Tibial nerve (tissue), 4 donors: ENCODE measurements at regions not wholly inside any gene's neighbourhood (a gene's known extent, or its start where the extent isn't known, plus 50 kb on each side); places are given as distances from the start of the nearest gene placed in this dataset.

Experiments
- DNase-seq, 2 donors: peaks; one replicate each; pipeline ENCODE4 v3.0.0-alpha.2; 2019; ENCODE audit warnings: low spot score in 2 of 2
- H3K27ac ChIP-seq, 4 donors: fragments of 200-600 bp; sonication (generic) in 3 of 4; one replicate each; pipeline ENCODE4 v1.5.1; 2017 to 2019; ENCODE audit warnings: mild to moderate bottlenecking in 1 of 4
- H3K27me3 ChIP-seq, 2 donors: fragments of 200-600 bp; sonication (generic) in 1 of 2; one replicate each; pipeline versions ENCODE4 v1.5.1 to v1.6.0; 2017 to 2019
- H3K36me3 ChIP-seq, 3 donors: fragments of 200-600 bp; sonication (generic); one replicate each; pipeline ENCODE4 v1.5.1; 2018 to 2019
- H3K4me1 ChIP-seq, 4 donors: fragments of 200-600 bp; sonication (generic) in 3 of 4; one replicate each; pipeline ENCODE4 v1.5.1; 2017 to 2019
- H3K4me3 ChIP-seq, 4 donors: fragments of 200-600 bp; sonication (generic) in 3 of 4; one replicate each; pipeline ENCODE4 v1.5.1; 2017 to 2019; ENCODE audit warnings: mild to moderate bottlenecking in 1 of 4, moderate library complexity in 1 of 4
- H3K9me3 ChIP-seq, 4 donors: fragments of 200-600 bp; sonication (generic) in 3 of 4; one replicate each; pipeline ENCODE4 v1.5.1; 2017 to 2019
- CTCF ChIP-seq, 5 experiments: fragments of 200-600 bp in 3 of 5; fragments of 450-650 bp in 2 of 5; sonication (generic) in 3 of 5; IDR thresholded peaks; one replicate each; pipeline ENCODE4 v1.5.1; 2016 to 2019; ENCODE audit warnings: antibody characterized with exemption in 5 of 5, mild to moderate bottlenecking in 3 of 5, moderate library complexity in 2 of 5
- EP300 ChIP-seq, 2 donors: sonication (generic); formaldehyde crosslinking; IDR thresholded peaks; one replicate each; pipeline ENCODE4 v1.6.1; 2017; ENCODE audit warnings: antibody characterized with exemption in 2 of 2, mild to moderate bottlenecking in 1 of 2
- POLR2A ChIP-seq, 2 donors: fragments of 450-650 bp; IDR thresholded peaks; one replicate each; pipeline ENCODE4 v1.6.1; 2017; ENCODE audit warnings: antibody characterized with exemption in 2 of 2, mild to moderate bottlenecking in 2 of 2, moderate library complexity in 2 of 2
- WGBS, 2 donors: methylation state at CpG; one replicate each; pipeline ENCODE4 v1.1.5; 2018; 5-methylcytosine and 5-hydroxymethylcytosine counted together

- no peak overlapping the region for H3K27ac ChIP-seq
- H3K9me3 ChIP-seq = no peaks in the 10 kb centered on the region
- no peaks in the 10 kb centered on the region for H3K27me3 ChIP-seq
- no peak overlapping the region for H3K4me3 ChIP-seq
- WGBS, 2 donors = 94 to 95% methylated on average over 13 of the region's 13 CpGs
- no peak for DNase-seq
- H3K4me1 ChIP-seq = no peaks in the 10 kb centered on the region
- H3K36me3 ChIP-seq = no peaks in the 10 kb centered on the region
- TF ChIP-seq CTCF (IDR thresholded peaks at IDR 0.05) (no peak), POLR2A (IDR thresholded peaks at IDR 0.05) (no peak), EP300 (IDR thresholded peaks at IDR 0.05) (no peak)
Measured at GRCh38 chr10:129404091-129404490, 63.0 kb upstream of the MGMT start.

GRCh38 chr10:129405389-129405788, 61.7 kb upstream of the MGMT start:
- H3K36me3 ChIP-seq = no peaks in the 10 kb centered on the region
- TF ChIP-seq CTCF (IDR thresholded peaks at IDR 0.05) (no peak), EP300 (IDR thresholded peaks at IDR 0.05) (no peak), POLR2A (IDR thresholded peaks at IDR 0.05) (no peak)
- DNase-seq = no peak

GRCh38 chr10:129410688-129411392, 56.2 kb upstream of the MGMT start:
- Histone ChIP-seq H3K27me3 (no peaks in the 10 kb centered on the region), H3K4me1 (no peaks in the 10 kb centered on the region), H3K9me3 (no peaks in the 10 kb centered on the region), H3K4me3 (no peak overlapping the region), H3K27ac (no peak overlapping the region), H3K36me3 (no peaks in the 10 kb centered on the region)
- TF ChIP-seq CTCF (IDR thresholded peaks at IDR 0.05) (no peak), EP300 (IDR thresholded peaks at IDR 0.05) (no peak), POLR2A (IDR thresholded peaks at IDR 0.05) (no peak)
- WGBS, 2 donors = 72 to 75% methylated on average over 20 of the region's 20 CpGs
- no peak for DNase-seq

More at GRCh38 chr10:129405389-129405788, 61.7 kb upstream of the MGMT start:
- H3K27me3 ChIP-seq = no peaks in the 10 kb centered on the region
- H3K27ac ChIP-seq = no peak overlapping the region
- H3K4me1 ChIP-seq = no peaks in the 10 kb centered on the region
- H3K9me3 ChIP-seq = no peaks in the 10 kb centered on the region
- no peak overlapping the region for H3K4me3 ChIP-seq
- WGBS, 2 donors = 90 to 100% methylated on average over 3 of the region's 3 CpGs

GRCh38 chr10:129411393-129411705, 55.7 kb upstream of the MGMT start:
- 88 to 93% methylated on average over 8 of the region's 8 CpGs for WGBS, 2 donors
- TF ChIP-seq POLR2A (IDR thresholded peaks at IDR 0.05) (no peak), EP300 (IDR thresholded peaks at IDR 0.05) (no peak), CTCF (IDR thresholded peaks at IDR 0.05) (no peak)
- Histone ChIP-seq H3K4me3 (no peak overlapping the region), H3K27me3 (no peaks in the 10 kb centered on the region), H3K4me1 (no peaks in the 10 kb centered on the region), H3K36me3 (no peaks in the 10 kb centered on the region), H3K27ac (no peak overlapping the region), H3K9me3 (no peaks in the 10 kb centered on the region)
- no peak for DNase-seq

GRCh38 chr10:129411772-129412171, 55.3 kb upstream of the MGMT start:
- H3K4me1 ChIP-seq = no peaks in the 10 kb centered on the region
- TF ChIP-seq POLR2A (IDR thresholded peaks at IDR 0.05) = no peak
- TF ChIP-seq EP300 (IDR thresholded peaks at IDR 0.05) = no peak
- no peak for TF ChIP-seq CTCF (IDR thresholded peaks at IDR 0.05)
- WGBS, 2 donors = 74 to 78% methylated on average over 7 of the region's 7 CpGs
- no peak overlapping the region for H3K4me3 ChIP-seq
- H3K27me3 ChIP-seq = no peaks in the 10 kb centered on the region
- no peaks in the 10 kb centered on the region for H3K9me3 ChIP-seq
- no peaks in the 10 kb centered on the region for H3K36me3 ChIP-seq
- no peak for DNase-seq
- H3K27ac ChIP-seq = no peak overlapping the region
